Activated B cell treated with CpG ODN at 0.5 μM for 24 hours (primary cell): ENCODE measurements at regions not wholly inside any gene's neighbourhood (a gene's known extent, or its start where the extent isn't known, plus 50 kb on each side); places are given as distances from the start of the nearest gene placed in this dataset.
"Not testable (repeated sequence)": the region's sequence is repeated elsewhere in the genome, so short reads cannot be mapped to it uniquely, and the experiment has no call there.

Experiments used
- ATAC-seq: fragments of 200-7000 bp; cut with Tn5 transposase; one replicate; pipeline ENCODE4 v1.10.0; 2021; ENCODE audit warnings: low read depth, mild to moderate bottlenecking, moderate library complexity
- CTCF ChIA-PET: fragments of 350-600 bp; sonication (Branson Sonifier 250); formaldehyde crosslinking; loops from one replicate; lab custom pipeline; 2021; ENCODE audit warnings: antibody characterized with exemption; lab: Charles Lee
- POLR2A ChIA-PET: fragments of 350-600 bp; sonication (Branson Sonifier 250); formaldehyde crosslinking; loops from one replicate; lab custom pipeline; 2021; ENCODE audit warnings: antibody characterized with exemption; lab: Charles Lee
- DNase-seq: peaks from one replicate; pipeline ENCODE4 v3.0.0; 2022
- H3K27ac Mint-ChIP-seq: one replicate; pipeline ENCODE4 v1.8.0; 2020; ENCODE audit warnings: mixed read lengths
- H3K27me3 Mint-ChIP-seq: one replicate; pipeline ENCODE4 v1.8.0; 2021; ENCODE audit warnings: mixed read lengths
- H3K36me3 Mint-ChIP-seq: one replicate; pipeline ENCODE4 v1.8.0; 2021; ENCODE audit warnings: low read depth, mixed read lengths
- H3K4me1 Mint-ChIP-seq: one replicate; pipeline ENCODE4 v1.8.0; 2021; ENCODE audit warnings: mixed read lengths
- H3K4me3 Mint-ChIP-seq: one replicate; pipeline ENCODE4 v1.8.0; 2020; ENCODE audit warnings: mild to moderate bottlenecking, mixed read lengths
- H3K9me3 Mint-ChIP-seq: one replicate; pipeline ENCODE4 v1.8.0; 2020; ENCODE audit warnings: mixed read lengths
- CTCF ChIP-seq: fragments of 200-600 bp; IDR thresholded peaks from one replicate; pipeline ENCODE4 v1.8.0; 2022; ENCODE audit warnings: antibody characterized with exemption, mild to moderate bottlenecking
- intact Hi-C: fragments of 100-400 bp; cut with micrococcal nuclease; formaldehyde crosslinking; loops from one replicate; pipeline ENCODE4 v1.15.1; 2024

DNA sequence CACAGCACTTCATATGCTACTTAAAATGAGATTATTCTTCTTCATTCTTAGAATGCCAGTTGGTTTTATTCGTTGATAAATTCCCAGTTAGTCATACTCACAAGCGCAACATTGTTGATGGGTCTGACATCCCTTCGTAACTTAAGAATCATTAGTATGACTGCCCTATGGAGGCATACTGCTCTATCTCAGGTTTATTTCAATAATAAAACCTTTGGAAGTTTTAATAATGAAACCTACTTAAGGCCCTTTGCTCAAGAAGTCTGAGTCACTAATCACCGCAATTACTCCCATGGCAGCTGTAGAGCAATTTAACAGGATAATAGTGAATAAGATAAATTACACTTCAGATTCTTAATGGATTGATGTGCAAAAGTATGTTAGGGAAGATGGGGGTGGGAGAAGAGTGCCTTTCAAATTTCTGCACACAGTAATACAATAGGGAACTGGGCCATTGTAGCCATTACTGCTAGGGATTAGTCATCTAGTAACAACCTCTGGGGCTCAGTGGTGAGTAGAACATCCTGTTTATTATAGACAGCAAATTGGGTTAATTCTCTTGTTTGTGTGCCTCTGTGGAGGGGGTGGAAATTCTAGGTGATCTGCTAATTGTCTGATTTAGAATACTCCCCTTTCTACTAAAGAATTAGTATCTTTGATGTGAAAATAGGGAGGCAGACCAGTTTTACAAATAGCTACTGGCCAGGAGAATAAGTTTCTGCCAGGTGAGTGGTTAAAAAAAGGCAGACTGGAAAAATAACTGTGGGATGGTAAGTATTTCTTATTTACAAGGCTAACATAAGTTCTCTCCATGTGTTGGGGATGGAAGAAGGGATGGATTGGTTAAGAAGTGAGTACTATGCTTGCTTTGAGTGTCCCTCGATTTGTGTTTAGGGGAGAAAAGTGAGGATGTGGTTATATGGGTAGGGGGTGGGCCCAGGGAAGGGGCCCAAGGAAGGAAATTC lies 74.5 kb upstream of the VKORC1L1 start:
- Mint-ChIP-seq H3K27ac (no peak overlapping the region), H3K4me3 (no peak overlapping the region), H3K4me1 (no peaks in the 10 kb centered on the region), H3K27me3 (no peaks in the 10 kb centered on the region), H3K36me3 (no peaks in the 10 kb centered on the region), H3K9me3 (no peaks in the 10 kb centered on the region)
- ChIA-PET POLR2A (no interaction called here), CTCF (no interaction called here)
- no peak for DNase-seq
- peak; percentile 75 for ATAC-seq
- intact Hi-C loops: no loop called here
- no peak for TF ChIP-seq CTCF

- ATAC-seq, H3K27ac Mint-ChIP-seq, CTCF ChIA-PET, H3K4me3 Mint-ChIP-seq, H3K9me3 Mint-ChIP-seq, H3K36me3 Mint-ChIP-seq, intact Hi-C loops, DNase-seq, H3K4me1 Mint-ChIP-seq, H3K27me3 Mint-ChIP-seq, POLR2A ChIA-PET: not testable (repeated sequence)
Observed at GRCh38 chr7:65800191-65800590, 72.7 kb upstream of the VKORC1L1 start.

GRCh38 chr7:65800890-65801341 lies 72.0 kb upstream of the VKORC1L1 start:
- Mint-ChIP-seq H3K36me3 (no peaks in the 10 kb centered on the region), H3K27ac (no peak overlapping the region), H3K9me3 (no peaks in the 10 kb centered on the region), H3K4me1 (no peaks in the 10 kb centered on the region), H3K27me3 (no peaks in the 10 kb centered on the region), H3K4me3 (no peak overlapping the region)
- ChIA-PET CTCF (no interaction called here), POLR2A (no interaction called here)
- no peak for TF ChIP-seq CTCF
- ATAC-seq: no peak
- DNase-seq: no peak
- intact Hi-C loops: no loop called here

- intact Hi-C loops: no loop called here
- H3K4me3 Mint-ChIP-seq: no peak overlapping the region
- no peaks in the 10 kb centered on the region for H3K9me3 Mint-ChIP-seq
- no peaks in the 10 kb centered on the region for H3K27me3 Mint-ChIP-seq
- TF ChIP-seq CTCF: no peak
- no peak overlapping the region for H3K27ac Mint-ChIP-seq
- ATAC-seq (no peak), DNase-seq (no peak)
- CTCF ChIA-PET: no interaction called here
- POLR2A ChIA-PET: no interaction called here
- H3K36me3 Mint-ChIP-seq: no peaks in the 10 kb centered on the region
- peaks cover 11% of the 10 kb centered on the region for H3K4me1 Mint-ChIP-seq
Observed at GRCh38 chr7:65804887-65805286, 68.0 kb upstream of the VKORC1L1 start.

DNA sequence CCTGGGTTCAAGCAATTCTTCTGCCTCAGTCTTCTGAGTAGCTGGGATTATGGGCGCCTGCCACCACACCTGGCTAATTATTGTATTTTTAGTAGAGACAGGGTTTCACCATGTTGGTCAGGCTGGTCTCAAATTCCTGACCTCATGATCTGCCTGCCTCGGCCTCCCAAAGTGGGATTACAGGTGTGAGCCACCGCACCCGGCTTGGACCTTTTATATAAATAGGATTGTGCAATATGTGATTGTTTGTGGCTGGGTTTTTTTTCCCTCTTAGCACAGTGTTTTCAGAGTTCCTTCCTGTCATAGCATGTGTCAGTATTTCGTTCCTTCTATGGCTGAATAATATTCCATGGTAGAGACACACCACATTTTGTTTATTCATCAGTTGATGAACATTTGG lies 65.8 kb upstream of the VKORC1L1 start:
- CTCF ChIA-PET, DNase-seq, H3K27ac Mint-ChIP-seq, POLR2A ChIA-PET, H3K36me3 Mint-ChIP-seq, intact Hi-C loops, H3K4me3 Mint-ChIP-seq, ATAC-seq, H3K27me3 Mint-ChIP-seq, H3K9me3 Mint-ChIP-seq: not testable (repeated sequence)
- H3K4me1 Mint-ChIP-seq: peaks cover 13% of the 10 kb centered on the region

DNA sequence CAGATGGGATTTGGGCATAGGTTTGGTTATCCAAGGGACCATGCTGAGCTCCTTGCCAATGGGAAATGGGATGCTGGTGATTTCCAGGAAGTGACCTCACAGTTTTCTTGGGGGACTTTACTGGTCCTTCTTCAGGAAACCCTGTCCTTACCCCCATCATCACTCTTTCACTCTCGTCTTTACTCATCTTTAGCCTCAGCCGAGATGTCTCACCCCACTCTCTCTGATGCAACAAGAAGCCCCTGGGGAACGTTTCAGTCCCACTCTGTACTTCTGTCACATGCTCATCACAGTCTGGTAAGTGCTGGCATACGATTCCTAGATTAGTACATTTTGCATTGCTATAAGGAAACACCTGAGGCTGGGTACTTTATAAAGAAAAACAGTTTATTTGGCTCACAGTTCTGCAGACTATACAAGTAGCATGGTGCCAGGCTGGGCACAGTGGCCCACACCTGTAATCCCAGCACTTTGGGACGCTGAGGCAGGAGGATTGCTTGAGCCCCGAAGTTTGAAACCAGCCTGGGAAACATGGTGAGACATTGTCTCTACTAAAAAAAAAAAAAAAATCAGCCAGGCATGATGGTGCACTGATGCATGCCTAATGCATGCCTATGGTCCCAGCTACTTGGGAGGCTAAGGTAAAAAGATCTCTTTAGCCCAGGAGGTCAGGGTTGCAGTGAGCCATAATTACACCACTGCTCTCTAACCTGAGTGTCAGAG lies 63.5 kb upstream of the VKORC1L1 start:
- Mint-ChIP-seq H3K9me3 (no peaks in the 10 kb centered on the region), H3K27me3 (no peaks in the 10 kb centered on the region), H3K4me3 (peak overlapping the region; percentile 54), H3K4me1 (peaks cover 13% of the 10 kb centered on the region), H3K36me3 (no peaks in the 10 kb centered on the region), H3K27ac (peak overlapping the region; percentile 74)
- ATAC-seq (peak; percentile 91), DNase-seq (no peak)
- POLR2A ChIA-PET: interaction anchor here (0.7 to 1.6 kb wide), 3 partner anchors 21 to 85 kb away, joined by 3 to 7 read pairs (median 4); no protein-coding TSS in a partner anchor
- TF ChIP-seq CTCF: no peak
- intact Hi-C loops: loop anchor here (1.0 kb wide), 1 partner anchor 64 kb away; the partner anchor contains the start of gene VKORC1L1
- CTCF ChIA-PET: interaction anchor here (0.7 kb wide), 1 partner anchor 96 kb away, joined by 3 read pairs; no protein-coding TSS in a partner anchor
